Small intestine (tissue), 7 donors: ENCODE measurements at regions not wholly inside any gene's neighbourhood (a gene's known extent, or its start where the extent isn't known, plus 50 kb on each side); places are given as distances from the start of the nearest gene placed in this dataset.

Source experiments
- DNase-seq, 2 donors: peaks; one replicate each; pipeline versions ENCODE4 v3.0.0 to v3.0.0-alpha.2; 2013
- FAIRE-seq: peaks from 2 replicates; lab custom pipeline; 2012; peaks lifted over from hg19 to GRCh38; lab: Jason Lieb, UNC
- H3K27ac ChIP-seq, 3 donors: one replicate each; pipeline ENCODE4 v1.5.1; 2013; ENCODE audit warnings: low read length in 2 of 3, mild to moderate bottlenecking in 2 of 3, control low read depth in 1 of 3, inconsistent platforms in 1 of 3, low read depth in 1 of 3, moderate library complexity in 1 of 3
- H3K27me3 ChIP-seq, 3 donors: one replicate each; pipeline ENCODE4 v1.6.1; 2013; ENCODE audit warnings: low read length in 3 of 3, inconsistent platforms in 1 of 3; ENCODE audit not compliant: control insufficient read depth in 3 of 3, insufficient read depth in 3 of 3
- H3K36me3 ChIP-seq, 3 donors: one replicate each; pipeline ENCODE4 v1.6.1; 2013; ENCODE audit warnings: low read length in 3 of 3, inconsistent platforms in 1 of 3, low read depth in 1 of 3, mild to moderate bottlenecking in 1 of 3, moderate library complexity in 1 of 3; ENCODE audit not compliant: control insufficient read depth in 3 of 3, insufficient read depth in 2 of 3
- H3K4me1 ChIP-seq, 3 donors: one replicate each; pipeline ENCODE4 v1.6.1; 2013; ENCODE audit warnings: low read length in 2 of 3, inconsistent platforms in 1 of 3, low read depth in 1 of 3, mild to moderate bottlenecking in 1 of 3, moderate library complexity in 1 of 3; ENCODE audit not compliant: control insufficient read depth in 3 of 3, insufficient read depth in 2 of 3
- H3K4me3 ChIP-seq, 3 donors: one replicate each; pipeline ENCODE4 v1.5.1; 2013; ENCODE audit warnings: low read length in 3 of 3, control low read depth in 1 of 3, inconsistent platforms in 1 of 3, low read depth in 1 of 3, mild to moderate bottlenecking in 1 of 3, moderate library complexity in 1 of 3
- H3K9me3 ChIP-seq, 2 donors: one replicate each; pipeline ENCODE4 v1.6.1; 2013; ENCODE audit warnings: low read depth in 1 of 2, low read length in 1 of 2; ENCODE audit not compliant: control insufficient read depth in 2 of 2, insufficient read depth in 1 of 2
- WGBS, 3 donors: extraction: QIAGEN DNeasy Blood & Tissue Kit; methylation state at CpG; one replicate each; pipeline ENCODE4 v1.1.7; 2013; 5-methylcytosine and 5-hydroxymethylcytosine counted together
- donor health status: healthy with polysubstance abuse.
- donor health status: control.
- donor health status: control.
- donor health status: Bipolar disorder and iron deficiency.
- donor health status: healthy.

DNA sequence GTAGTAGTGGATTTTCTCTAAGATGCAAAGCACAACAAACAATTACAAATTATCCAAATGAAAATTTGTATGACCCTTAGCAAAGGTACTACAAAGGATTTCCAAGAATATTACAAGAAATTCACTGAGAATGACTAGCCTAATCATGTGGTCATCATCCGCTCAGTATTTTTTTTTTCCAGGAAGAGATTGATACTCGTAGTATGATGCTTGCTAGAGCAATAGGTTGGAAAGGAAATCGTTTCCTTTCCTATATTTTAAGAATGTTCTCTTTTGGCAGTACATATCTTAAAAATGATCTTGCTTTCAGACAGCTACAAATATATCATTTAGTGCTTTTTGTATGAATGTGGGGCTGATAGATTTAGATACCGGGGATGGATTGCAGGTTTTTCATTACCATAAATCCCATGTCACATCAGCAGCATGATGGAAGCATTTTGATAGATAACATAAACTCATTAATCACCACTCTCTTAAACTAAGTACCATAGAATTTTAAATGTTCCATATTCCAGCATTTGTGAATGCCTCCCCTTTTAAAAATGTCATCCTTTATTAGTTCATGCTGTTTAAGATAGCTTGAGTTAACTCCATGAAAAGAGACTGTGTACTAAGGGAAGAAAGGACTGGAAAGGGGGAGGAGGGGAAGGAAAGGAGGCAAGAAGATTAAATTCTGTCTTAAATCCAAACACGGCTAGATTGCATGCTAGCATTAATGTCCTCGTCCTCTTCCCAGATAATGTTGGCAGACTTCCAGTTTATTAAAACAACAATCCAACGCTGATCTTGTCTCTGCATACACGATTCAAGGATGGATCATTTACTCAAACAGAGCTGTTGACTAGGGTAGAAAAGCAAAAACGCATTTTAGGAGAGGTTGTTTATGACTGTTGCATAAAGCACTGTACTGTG, 311.7 kb upstream of the ZNF608 start:
- FAIRE-seq (no peak), DNase-seq (peak in 1 of 2 donors; percentile 18)
- H3K9me3 ChIP-seq = no peaks in the 10 kb centered on the region

DNA sequence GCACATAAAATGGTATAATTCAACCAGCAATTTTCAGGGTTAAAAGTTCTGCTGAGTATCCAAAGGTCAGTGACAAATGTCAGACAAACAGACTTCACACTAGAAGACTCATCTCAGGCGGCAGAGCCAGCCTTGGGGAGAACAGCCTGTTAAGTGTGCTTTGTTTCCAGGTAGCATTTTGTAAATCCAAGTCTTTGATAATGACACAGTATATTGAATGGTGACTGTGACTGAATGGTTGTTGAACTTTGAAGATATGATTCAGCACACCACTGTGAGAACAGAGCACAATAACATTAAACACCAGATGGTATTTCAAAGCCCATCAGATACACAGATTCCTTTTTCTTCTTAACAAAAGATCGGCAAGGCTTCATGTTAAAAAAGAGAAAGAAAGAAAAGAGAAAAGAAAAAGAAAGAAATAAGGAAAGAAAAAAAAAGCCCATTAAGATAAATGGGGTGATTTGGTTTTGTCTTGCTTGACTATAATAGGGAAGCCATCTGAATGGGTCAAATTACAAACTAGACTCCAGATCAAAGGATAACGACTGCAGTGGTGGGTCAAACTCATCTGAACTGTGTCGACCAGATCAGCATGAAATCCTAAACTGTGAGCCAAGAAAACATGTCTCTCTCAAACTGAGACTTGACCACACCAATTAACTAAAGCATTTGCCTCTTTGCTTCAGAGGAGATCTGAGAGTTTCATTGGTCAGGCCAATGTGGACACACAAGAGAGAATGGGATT, 313.0 kb upstream of the ZNF608 start:
- no peak overlapping the region for H3K4me3 ChIP-seq
- no peaks in the 10 kb centered on the region for H3K36me3 ChIP-seq
- 19 to 56% (median 35%) methylated on average over 4 of the region's 4 CpGs for WGBS, 3 donors
- H3K27ac ChIP-seq = no peak overlapping the region
- H3K4me1 ChIP-seq = peaks cover 0 to 5% (median 0%) of the 10 kb centered on the region in 3 donors
- no peaks in the 10 kb centered on the region for H3K9me3 ChIP-seq
- H3K27me3 ChIP-seq = no peaks in the 10 kb centered on the region
- FAIRE-seq = no peak
- DNase-seq = peak; percentile 24 to 54

More for the DNA sequence above, 311.7 kb upstream of the ZNF608 start:
- Histone ChIP-seq H3K36me3 (no peaks in the 10 kb centered on the region), H3K27ac (peak overlapping the region in 1 of 3 donors; percentile 11), H3K4me3 (no peak overlapping the region), H3K4me1 (peaks cover 0 to 5% (median 0%) of the 10 kb centered on the region in 3 donors), H3K27me3 (no peaks in the 10 kb centered on the region)
- WGBS, 3 donors = 42 to 56% (median 46%) methylated on average over 9 of the region's 9 CpGs

DNA sequence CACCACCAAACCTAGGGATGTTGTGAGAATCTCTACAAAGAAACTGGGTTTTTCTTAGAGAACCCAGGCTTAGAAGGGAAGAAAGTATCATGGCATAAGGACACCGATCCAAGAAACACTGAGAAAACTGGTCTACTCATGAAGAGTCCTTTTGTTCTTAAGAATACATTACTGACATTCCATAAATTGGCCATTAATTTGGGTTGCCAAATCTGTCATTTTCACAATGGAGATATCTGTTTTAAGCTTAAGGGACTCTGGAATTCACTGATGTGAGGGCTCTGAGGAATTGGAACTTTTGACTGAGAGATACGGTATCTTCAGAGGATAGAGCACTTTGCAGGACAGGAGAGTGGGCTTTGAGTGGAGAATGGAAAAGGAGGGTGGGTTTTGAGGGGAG, 315.3 kb upstream of the ZNF608 start:
- no peaks in the 10 kb centered on the region for H3K36me3 ChIP-seq
- H3K4me1 ChIP-seq = peaks cover 0 to 5% (median 0%) of the 10 kb centered on the region in 3 donors
- H3K9me3 ChIP-seq = no peaks in the 10 kb centered on the region
- FAIRE-seq = no peak
- WGBS, 3 donors = 91 to 99% (median 96%) methylated on average over 2 of the region's 2 CpGs
- no peak for DNase-seq
- no peak overlapping the region for H3K4me3 ChIP-seq
- H3K27ac ChIP-seq = no peak overlapping the region
- no peaks in the 10 kb centered on the region for H3K27me3 ChIP-seq

DNA sequence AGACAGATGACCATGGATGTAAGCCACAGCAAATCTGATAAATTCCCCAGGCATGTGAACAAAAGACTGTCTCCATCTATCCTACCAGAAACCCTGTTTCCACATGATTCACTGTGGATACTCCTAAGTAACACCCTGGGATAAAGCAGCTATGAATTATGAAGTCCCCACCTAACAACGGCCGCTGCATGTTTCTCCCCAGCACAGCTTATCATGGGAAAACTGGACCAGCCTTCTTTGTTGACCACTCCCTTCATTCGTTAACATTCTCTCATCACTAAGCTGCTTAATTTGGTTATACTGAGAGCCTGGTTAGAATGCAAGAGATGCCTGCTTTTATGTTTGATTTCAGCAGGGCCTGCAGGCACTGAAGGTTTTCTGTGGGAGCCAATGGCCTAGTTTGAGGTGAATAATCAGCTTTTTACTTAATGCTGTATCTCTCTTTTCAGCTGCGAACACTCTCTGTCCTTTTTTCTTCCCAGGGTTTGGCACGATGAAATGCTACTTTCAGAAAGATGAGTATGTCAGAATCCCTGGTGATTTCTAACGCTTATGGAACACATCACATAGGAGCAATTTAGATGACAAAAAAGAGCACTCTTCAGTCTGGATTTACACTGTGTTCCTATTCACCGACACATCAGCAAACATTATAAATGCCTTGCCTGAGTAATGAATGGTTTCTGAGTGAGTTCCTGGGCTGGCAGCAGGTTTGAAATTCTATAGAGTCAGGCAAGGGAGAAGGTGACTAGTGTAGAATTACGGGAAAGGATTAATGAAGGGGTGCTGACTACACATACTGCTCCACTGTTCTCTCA, 318.4 kb upstream of the ZNF608 start:
- H3K27me3 ChIP-seq = no peaks in the 10 kb centered on the region
- FAIRE-seq (no peak), DNase-seq (no peak)
- H3K4me1 ChIP-seq = peaks cover 0 to under 1% (median 0%) of the 10 kb centered on the region in 3 donors
- peaks cover 0 to 5% of the 10 kb centered on the region in 2 donors for H3K9me3 ChIP-seq
- no peak overlapping the region for H3K4me3 ChIP-seq
- WGBS, 3 donors = 86 to 93% (median 86%) methylated on average over 8 of the region's 8 CpGs
- H3K36me3 ChIP-seq = no peaks in the 10 kb centered on the region
- no peak overlapping the region for H3K27ac ChIP-seq

DNA sequence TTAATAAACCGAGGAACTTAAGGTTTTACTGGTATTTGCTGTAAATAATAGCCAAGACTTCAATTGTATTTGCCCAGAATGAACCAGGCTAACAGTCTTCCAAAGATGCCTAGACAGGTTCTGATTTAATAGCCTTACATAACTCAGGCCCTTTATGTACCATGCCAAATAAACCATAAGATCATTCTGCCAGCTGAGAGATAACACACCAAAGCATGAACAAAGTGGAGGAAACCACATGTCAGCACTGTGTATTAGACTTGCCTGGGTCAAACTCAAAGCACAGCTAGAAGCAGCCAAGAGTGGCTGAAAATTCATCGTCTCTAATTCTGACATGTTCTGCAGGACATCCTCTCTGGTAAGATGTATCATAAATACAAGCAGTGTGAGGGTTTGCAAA, 319.3 kb upstream of the ZNF608 start:
- DNase-seq = peak in 1 of 2 donors; percentile 2
- peaks cover 0 to 5% of the 10 kb centered on the region in 2 donors for H3K9me3 ChIP-seq
- no peaks in the 10 kb centered on the region for H3K27me3 ChIP-seq
- H3K27ac ChIP-seq = no peak overlapping the region
- FAIRE-seq = no peak
- H3K36me3 ChIP-seq = no peaks in the 10 kb centered on the region
- no peak overlapping the region for H3K4me3 ChIP-seq
- whole genome bisulfite sequencing, 3 donors = 63 to 71% (median 67%) methylated on average over 2 of the region's 2 CpGs
- no peaks in the 10 kb centered on the region for H3K4me1 ChIP-seq

DNA sequence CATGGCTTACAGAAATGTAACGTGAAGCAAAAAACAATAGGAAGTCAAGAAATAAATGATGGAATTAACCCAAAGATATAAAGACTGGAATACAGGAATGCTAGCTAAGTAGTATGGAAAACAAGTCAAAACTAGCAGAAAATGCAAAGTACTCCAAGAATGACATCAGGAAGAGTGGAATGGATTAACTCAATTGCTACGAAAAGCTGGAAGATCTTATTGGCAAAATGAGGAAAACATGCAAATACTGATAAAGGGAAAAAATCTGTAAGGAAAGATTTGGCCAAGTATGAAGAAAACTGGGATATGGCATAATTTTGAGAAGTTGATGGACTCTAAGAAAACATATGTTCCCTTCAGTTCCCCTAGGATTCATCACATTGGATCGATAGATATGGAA, 324.5 kb upstream of the ZNF608 start:
- no peaks in the 10 kb centered on the region for H3K4me1 ChIP-seq
- no peaks in the 10 kb centered on the region for H3K27me3 ChIP-seq
- H3K9me3 ChIP-seq = peaks cover 0 to 14% of the 10 kb centered on the region in 2 donors
- no peak for FAIRE-seq
- H3K27ac ChIP-seq = no peak overlapping the region
- no peaks in the 10 kb centered on the region for H3K36me3 ChIP-seq
- WGBS, 3 donors = 87 to 94% (median 93%) methylated on average over 3 of the region's 3 CpGs
- H3K4me3 ChIP-seq = no peak overlapping the region
- no peak for DNase-seq

DNA sequence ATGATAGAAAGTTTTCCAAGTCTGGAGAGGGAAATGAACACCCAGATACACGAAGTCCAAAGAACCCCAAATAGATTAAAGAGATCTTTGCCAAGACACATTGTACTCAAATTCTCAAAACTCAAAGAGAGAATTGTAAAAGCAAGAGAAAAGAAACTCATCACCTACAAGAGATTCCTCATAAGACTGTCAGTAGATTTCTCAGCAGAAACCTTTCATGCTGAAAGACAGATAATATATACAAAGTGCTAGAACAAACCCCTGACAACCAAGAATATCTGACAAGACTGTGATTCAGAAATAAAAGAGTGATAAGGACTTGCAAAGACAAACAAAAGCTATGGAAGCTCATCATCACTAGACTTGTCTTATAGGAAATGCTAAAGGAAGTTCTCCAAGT, 326.7 kb upstream of the ZNF608 start:
- FAIRE-seq (no peak), DNase-seq (no peak)
- H3K4me3 ChIP-seq = no peak overlapping the region
- no peaks in the 10 kb centered on the region for H3K27me3 ChIP-seq
- peaks cover 0 to 14% of the 10 kb centered on the region in 2 donors for H3K9me3 ChIP-seq
- no peaks in the 10 kb centered on the region for H3K36me3 ChIP-seq
- WGBS, 3 donors = 79 to 92% (median 85%) methylated on average over 1 of the region's 1 CpG
- H3K4me1 ChIP-seq = no peaks in the 10 kb centered on the region
- no peak overlapping the region for H3K27ac ChIP-seq

DNA sequence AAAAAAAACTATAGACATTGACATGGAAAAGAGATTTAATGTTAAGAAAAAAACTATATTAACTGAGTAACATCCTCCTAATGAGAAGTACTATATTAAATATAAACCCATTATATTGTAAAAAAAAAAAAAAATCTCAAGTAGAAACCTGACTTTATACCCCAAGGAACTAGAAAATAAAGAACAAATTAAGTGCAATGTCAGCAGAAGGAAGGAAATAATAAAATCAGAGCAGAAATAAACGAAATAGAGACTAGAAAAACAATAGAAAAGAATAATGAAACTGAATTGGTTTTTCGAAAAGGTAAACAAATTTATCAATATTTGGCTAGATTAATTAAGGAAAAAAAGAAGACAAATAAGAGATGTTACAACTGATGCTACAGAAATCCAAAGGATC, 329.1 kb upstream of the ZNF608 start:
- DNase-seq (no peak), FAIRE-seq (peak; percentile 78)
- Histone ChIP-seq H3K27ac (no peak overlapping the region), H3K36me3 (no peaks in the 10 kb centered on the region), H3K27me3 (no peaks in the 10 kb centered on the region), H3K4me1 (no peaks in the 10 kb centered on the region), H3K9me3 (peaks cover 0 to 12% of the 10 kb centered on the region in 2 donors), H3K4me3 (no peak overlapping the region)
- WGBS, 3 donors = 77 to 83% (median 82%) methylated on average over 2 of the region's 2 CpGs
